Liver (tissue), 7 donors: ENCODE measurements at regions not wholly inside any gene's neighbourhood (a gene's known extent, or its start where the extent isn't known, plus 50 kb on each side); places are given as distances from the start of the nearest gene placed in this dataset.

ENCODE experiments used
- DNase-seq: peaks from one replicate; pipeline ENCODE4 v3.0.0-alpha.2; 2017; ENCODE audit warnings: low spot score
- H3K27ac ChIP-seq, 2 donors: one replicate each; pipeline ENCODE4 v1.7.0; 2013; ENCODE audit warnings: inconsistent platforms in 2 of 2, low read length in 2 of 2, control low read depth in 1 of 2, low read depth in 1 of 2, mild to moderate bottlenecking in 1 of 2
- H3K27me3 ChIP-seq, 4 donors: one replicate each; pipeline versions ENCODE4 v1.6.1 to v1.7.0; 2013; ENCODE audit warnings: low read length in 3 of 4, inconsistent platforms in 1 of 4, mild to moderate bottlenecking in 1 of 4, moderate library complexity in 1 of 4; ENCODE audit not compliant: control insufficient read depth in 4 of 4, insufficient read depth in 4 of 4
- H3K36me3 ChIP-seq, 4 donors: one replicate each; pipeline versions ENCODE4 v1.6.1 to v1.7.0; 2013; ENCODE audit warnings: low read length in 3 of 4, mild to moderate bottlenecking in 3 of 4, low read depth in 1 of 4, moderate library complexity in 1 of 4; ENCODE audit not compliant: control insufficient read depth in 4 of 4, insufficient read depth in 3 of 4
- H3K4me1 ChIP-seq, 4 donors: one replicate each; pipeline versions ENCODE4 v1.6.1 to v1.7.0; 2013; ENCODE audit warnings: low read length in 3 of 4, mild to moderate bottlenecking in 3 of 4, moderate library complexity in 1 of 4; ENCODE audit not compliant: control insufficient read depth in 4 of 4, insufficient read depth in 4 of 4
- H3K4me3 ChIP-seq, 3 donors: one replicate each; pipeline versions ENCODE4 v1.6.1 to v1.7.0; 2013; ENCODE audit warnings: low read length in 3 of 3, control low read depth in 1 of 3, low read depth in 1 of 3, mild to moderate bottlenecking in 1 of 3
- H3K9ac ChIP-seq, 2 donors: one replicate each; pipeline ENCODE4 v1.7.0; 2013; ENCODE audit warnings: low read length in 2 of 2, mild to moderate bottlenecking in 2 of 2, moderate library complexity in 2 of 2, control low read depth in 1 of 2, low read depth in 1 of 2
- H3K9me3 ChIP-seq, 4 donors: one replicate each; pipeline versions ENCODE4 v1.6.1 to v1.7.0; 2013; ENCODE audit warnings: low read length in 3 of 4; ENCODE audit not compliant: control insufficient read depth in 4 of 4
- CTCF ChIP-seq: fragments of 150-350 bp; IDR thresholded peaks from 2 replicates; pipeline ENCODE4 v1.5.1; 2017; ENCODE audit warnings: improper control_type of control experiment, low read depth, low read length; ENCODE audit not compliant: missing input control
- FOXA2 ChIP-seq: IDR thresholded peaks from 2 replicates; pipeline ENCODE4 v1.6.1; 2016; ENCODE audit warnings: antibody characterized with exemption
- GABPA ChIP-seq, 2 donors: IDR thresholded peaks in 1 of 2; conservative IDR thresholded peaks in 1 of 2; 2 replicates each; pipeline ENCODE4 v1.6.1; 2016; ENCODE audit warnings: antibody characterized with exemption in 2 of 2, mild to moderate bottlenecking in 1 of 2, moderate library complexity in 1 of 2
- HNF4A ChIP-seq, 2 donors: conservative IDR thresholded peaks; 2 replicates each; pipeline ENCODE4 v1.6.1; 2016; ENCODE audit warnings: antibody characterized with exemption in 2 of 2, mild to moderate bottlenecking in 2 of 2
- JUND ChIP-seq, 2 donors: IDR thresholded peaks; 2 replicates each; pipeline ENCODE4 v1.6.1; 2016; ENCODE audit warnings: antibody characterized with exemption in 2 of 2
- MAX ChIP-seq: IDR thresholded peaks from 2 replicates; pipeline ENCODE4 v1.6.1; 2016; ENCODE audit warnings: antibody characterized with exemption
- NR2F2 ChIP-seq: IDR thresholded peaks from 2 replicates; pipeline ENCODE4 v1.6.1; 2016; ENCODE audit warnings: antibody characterized with exemption
- RAD21 ChIP-seq, 2 donors: IDR thresholded peaks; 2 replicates each; pipeline ENCODE4 v1.6.1; 2016; ENCODE audit warnings: antibody characterized with exemption in 2 of 2, mild to moderate bottlenecking in 2 of 2
- REST ChIP-seq: IDR thresholded peaks from 2 replicates; pipeline ENCODE4 v1.6.1; 2016; ENCODE audit warnings: antibody characterized with exemption, mild to moderate bottlenecking
- RXRA ChIP-seq, 2 donors: IDR thresholded peaks; 2 replicates each; pipeline ENCODE4 v1.6.1; 2017 to 2018; ENCODE audit warnings: antibody characterized with exemption in 2 of 2, mild to moderate bottlenecking in 1 of 2
- TAF1 ChIP-seq: conservative IDR thresholded peaks from 2 replicates; pipeline ENCODE4 v1.6.1; 2016; ENCODE audit warnings: antibody characterized with exemption, mild to moderate bottlenecking
- YY1 ChIP-seq: IDR thresholded peaks from 2 replicates; pipeline ENCODE4 v1.6.1; 2016; ENCODE audit warnings: antibody characterized with exemption, mild to moderate bottlenecking
- ZBTB33 ChIP-seq: IDR thresholded peaks from 2 replicates; pipeline ENCODE4 v1.6.1; 2016; ENCODE audit warnings: antibody characterized with exemption
- donor health status: healthy.
- donor health status: healthy.
- donor health status: healthy.
- donor health status: healthy.

GRCh38 chr6:50959081-50959641, 140.5 kb downstream of the TFAP2B start (continued):
- TF ChIP-seq ZBTB33: no peak
- no peak for TF ChIP-seq YY1
- TF ChIP-seq FOXA2: no peak
- TF ChIP-seq HNF4A (conservative IDR thresholded peaks at IDR 0.05): no peak
- no peak for TF ChIP-seq NR2F2

GRCh38 chr6:50961611-50962010, 142.9 kb downstream of the TFAP2B start:
- H3K27me3 ChIP-seq: no peaks in the 10 kb centered on the region
- no peak overlapping the region for H3K27ac ChIP-seq
- TF ChIP-seq RXRA (IDR thresholded peaks at IDR 0.05) (no peak), CTCF (no peak), FOXA2 (no peak), RAD21 (IDR thresholded peaks at IDR 0.05) (no peak), JUND (IDR thresholded peaks at IDR 0.05) (no peak), GABPA (IDR thresholded peaks at IDR 0.05 in 1 of 2, conservative IDR thresholded peaks at IDR 0.05 in 1 of 2) (no peak), NR2F2 (no peak), TAF1 (no peak)
- no peak for DNase-seq
- no peaks in the 10 kb centered on the region for H3K9me3 ChIP-seq
- no peaks in the 10 kb centered on the region for H3K36me3 ChIP-seq
- H3K4me1 ChIP-seq: no peaks in the 10 kb centered on the region
- H3K4me3 ChIP-seq: no peak overlapping the region
- no peak overlapping the region for H3K9ac ChIP-seq

- Histone ChIP-seq H3K36me3 (no peaks in the 10 kb centered on the region), H3K27me3 (no peaks in the 10 kb centered on the region), H3K27ac (no peak overlapping the region), H3K9me3 (no peaks in the 10 kb centered on the region), H3K9ac (no peak overlapping the region), H3K4me3 (no peak overlapping the region), H3K4me1 (no peaks in the 10 kb centered on the region)
- TF ChIP-seq RAD21 (IDR thresholded peaks at IDR 0.05) (no peak), RXRA (IDR thresholded peaks at IDR 0.05) (no peak), REST (no peak), MAX (no peak), HNF4A (conservative IDR thresholded peaks at IDR 0.05) (no peak)
- no peak for DNase-seq
Measured at GRCh38 chr6:50962213-50962759, 143.6 kb downstream of the TFAP2B start.
